Limb (tissue), 2 donors: ENCODE measurements at regions not wholly inside any gene's neighbourhood (a gene's known extent, or its start where the extent isn't known, plus 50 kb on each side); places are given as distances from the start of the nearest gene placed in this dataset.

ENCODE experiments used
- DNase-seq, 2 donors: peaks; one replicate each; pipeline ENCODE4 v3.0.0-alpha.2; 2016; ENCODE audit errors: extremely low spot score in 2 of 2

GRCh38 chr4:162650166-162650565 lies 486.4 kb upstream of the FSTL5 start:
- no peak for DNase-seq

- peak in 1 of 2 donors; percentile 32 for DNase-seq
These were observed 481.6 kb upstream of the FSTL5 start for GRCh38 chr4:162645381-162645780.

GRCh38 chr4:162644346-162644745 lies 480.5 kb upstream of the FSTL5 start:
- no peak for DNase-seq

GRCh38 chr4:162640152-162640551 lies 476.4 kb upstream of the FSTL5 start:
- no peak for DNase-seq

- DNase-seq: no peak
These were observed 470.6 kb upstream of the FSTL5 start for GRCh38 chr4:162634390-162634789.

- no peak for DNase-seq
These were observed 458.9 kb upstream of the FSTL5 start for GRCh38 chr4:162622664-162623063.

GRCh38 chr4:162610116-162610515 lies 446.3 kb upstream of the FSTL5 start:
- no peak for DNase-seq

GRCh38 chr4:162586266-162586665 lies 422.5 kb upstream of the FSTL5 start:
- no peak for DNase-seq

GRCh38 chr4:162582180-162582579 lies 418.4 kb upstream of the FSTL5 start:
- DNase-seq: no peak

GRCh38 chr4:162565730-162566129 lies 401.9 kb upstream of the FSTL5 start:
- no peak for DNase-seq

GRCh38 chr4:162560073-162560472 lies 396.3 kb upstream of the FSTL5 start:
- no peak for DNase-seq

GRCh38 chr4:162557516-162558106 lies 393.8 kb upstream of the FSTL5 start:
- DNase-seq: no peak

GRCh38 chr4:162535121-162535520 lies 371.3 kb upstream of the FSTL5 start:
- DNase-seq: no peak

- DNase-seq: no peak
These were observed 359.4 kb upstream of the FSTL5 start for GRCh38 chr4:162523171-162523570.

- no peak for DNase-seq
These were observed 358.9 kb upstream of the FSTL5 start for GRCh38 chr4:162522724-162523123.

GRCh38 chr4:162510937-162511336 lies 347.1 kb upstream of the FSTL5 start:
- DNase-seq: no peak

GRCh38 chr4:162510115-162510514 lies 346.3 kb upstream of the FSTL5 start:
- no peak for DNase-seq

GRCh38 chr4:162509333-162509732 lies 345.5 kb upstream of the FSTL5 start:
- DNase-seq: no peak

GRCh38 chr4:162506253-162506652 lies 342.5 kb upstream of the FSTL5 start:
- no peak for DNase-seq

GRCh38 chr4:162503868-162504267 lies 340.1 kb upstream of the FSTL5 start:
- no peak for DNase-seq

- DNase-seq: no peak
These were observed 338.3 kb upstream of the FSTL5 start for GRCh38 chr4:162502109-162502508.

GRCh38 chr4:162499478-162499877 lies 335.7 kb upstream of the FSTL5 start:
- no peak for DNase-seq

GRCh38 chr4:162498168-162498567 lies 334.4 kb upstream of the FSTL5 start:
- no peak for DNase-seq

- peak in 1 of 2 donors; percentile 62 for DNase-seq
These were observed 333.9 kb upstream of the FSTL5 start for GRCh38 chr4:162497564-162498167.
